ENCODE measurements at regions not wholly inside any gene's neighbourhood (a gene's known extent, or its start where the extent isn't known, plus 50 kb on each side); places are given as distances from the start of the nearest gene placed in this dataset.

DNA sequence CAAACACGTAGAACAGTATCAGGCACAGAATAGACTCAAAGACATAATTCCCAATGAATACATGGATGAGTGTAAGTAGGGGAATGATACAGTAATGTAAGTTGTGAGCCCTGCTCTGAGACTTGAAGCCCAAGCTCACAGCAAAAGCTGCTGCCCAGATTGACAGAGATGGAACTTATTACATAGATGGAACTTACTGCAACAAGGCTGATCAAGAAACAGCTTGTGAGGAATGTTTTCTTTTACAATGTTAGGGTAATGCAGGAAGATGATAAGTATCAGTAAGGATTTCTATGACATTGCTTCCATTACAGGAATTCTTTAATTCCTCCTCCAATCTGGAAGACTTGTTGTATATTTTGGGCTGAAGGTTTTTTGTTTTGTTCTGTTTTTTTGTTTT, 278.4 kb downstream of the IL15 start:
- no peaks in the 10 kb centered on the region for H3K4me1 ChIP-seq
- 88 to 96% methylated on average over 1 of the region's 1 CpG for WGBS, 2 donors
- H3K4me3 ChIP-seq = no peak overlapping the region
- H3K27ac ChIP-seq = no peak overlapping the region
- H3K9me3 ChIP-seq = no peaks in the 10 kb centered on the region
- H3K36me3 ChIP-seq = no peaks in the 10 kb centered on the region
- DNase-seq (ENCODE audit: low spot score in 2 of 2) = no peak
- TF ChIP-seq, protein P1, sequence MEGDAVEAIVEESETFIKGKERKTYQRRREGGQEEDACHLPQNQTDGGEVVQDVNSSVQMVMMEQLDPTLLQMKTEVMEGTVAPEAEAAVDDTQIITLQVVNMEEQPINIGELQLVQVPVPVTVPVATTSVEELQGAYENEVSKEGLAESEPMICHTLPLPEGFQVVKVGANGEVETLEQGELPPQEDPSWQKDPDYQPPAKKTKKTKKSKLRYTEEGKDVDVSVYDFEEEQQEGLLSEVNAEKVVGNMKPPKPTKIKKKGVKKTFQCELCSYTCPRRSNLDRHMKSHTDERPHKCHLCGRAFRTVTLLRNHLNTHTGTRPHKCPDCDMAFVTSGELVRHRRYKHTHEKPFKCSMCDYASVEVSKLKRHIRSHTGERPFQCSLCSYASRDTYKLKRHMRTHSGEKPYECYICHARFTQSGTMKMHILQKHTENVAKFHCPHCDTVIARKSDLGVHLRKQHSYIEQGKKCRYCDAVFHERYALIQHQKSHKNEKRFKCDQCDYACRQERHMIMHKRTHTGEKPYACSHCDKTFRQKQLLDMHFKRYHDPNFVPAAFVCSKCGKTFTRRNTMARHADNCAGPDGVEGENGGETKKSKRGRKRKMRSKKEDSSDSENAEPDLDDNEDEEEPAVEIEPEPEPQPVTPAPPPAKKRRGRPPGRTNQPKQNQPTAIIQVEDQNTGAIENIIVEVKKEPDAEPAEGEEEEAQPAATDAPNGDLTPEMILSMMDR (IDR thresholded peaks at IDR 0.05) = no peak
- TF ChIP-seq EP300 (IDR thresholded peaks at IDR 0.05) (no peak), POLR2A (IDR thresholded peaks at IDR 0.05) (no peak)
- no peaks in the 10 kb centered on the region for H3K27me3 ChIP-seq

DNA sequence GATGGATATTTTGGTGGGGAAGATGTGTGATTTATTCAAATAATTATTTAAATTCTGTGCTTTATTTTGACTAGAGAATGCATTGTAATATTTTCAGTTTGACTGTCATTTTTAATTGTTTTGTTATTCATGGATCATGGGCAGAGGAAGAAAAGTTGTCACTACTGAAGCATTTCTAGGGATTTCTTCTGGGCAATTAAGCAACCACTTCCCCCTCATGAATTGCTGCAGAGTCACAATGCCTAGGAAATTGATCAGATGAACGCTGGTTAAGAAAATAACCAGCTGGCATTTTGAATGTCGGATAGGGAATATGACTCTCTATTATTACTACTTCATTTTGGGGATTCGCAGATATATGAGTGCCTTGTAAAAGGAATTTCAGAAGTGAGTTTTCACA, 283.3 kb downstream of the IL15 start:
- Histone ChIP-seq H3K36me3 (no peaks in the 10 kb centered on the region), H3K4me3 (no peak overlapping the region), H3K27me3 (no peaks in the 10 kb centered on the region), H3K4me1 (no peaks in the 10 kb centered on the region), H3K27ac (no peak overlapping the region), H3K9me3 (no peaks in the 10 kb centered on the region)
- TF ChIP-seq, protein P1 (IDR thresholded peaks at IDR 0.05) = no peak
- no peak for TF ChIP-seq EP300 (IDR thresholded peaks at IDR 0.05)
- no peak for TF ChIP-seq POLR2A (IDR thresholded peaks at IDR 0.05)
- DNase-seq (ENCODE audit: low spot score in 2 of 2) = no peak
- WGBS, 2 donors = 73 to 75% methylated on average over 3 of the region's 3 CpGs

DNA sequence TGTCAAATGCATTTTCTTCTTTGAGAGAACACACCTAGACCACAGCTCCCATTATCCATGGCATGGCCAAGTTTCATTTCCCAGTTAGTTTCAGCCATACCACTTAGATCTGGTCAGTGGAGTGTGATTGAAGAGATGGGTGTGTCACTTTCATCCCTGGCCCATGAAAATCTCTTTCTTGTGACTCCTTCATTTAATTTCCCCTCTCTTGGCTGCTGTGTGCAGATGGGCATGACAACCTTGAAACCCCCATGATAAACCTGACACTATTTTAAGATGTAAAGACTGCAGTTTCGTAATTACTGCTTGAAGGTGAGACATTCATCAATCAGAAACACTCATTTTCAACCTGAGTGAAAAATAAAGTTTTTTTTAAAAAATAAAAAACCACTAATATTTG, 284.9 kb downstream of the IL15 start:
- WGBS, 2 donors = 96 to 100% methylated on average over 1 of the region's 1 CpG
- Histone ChIP-seq H3K4me3 (no peak overlapping the region), H3K27ac (no peak overlapping the region), H3K9me3 (no peaks in the 10 kb centered on the region), H3K4me1 (no peaks in the 10 kb centered on the region), H3K27me3 (no peaks in the 10 kb centered on the region), H3K36me3 (no peaks in the 10 kb centered on the region)
- TF ChIP-seq EP300 (IDR thresholded peaks at IDR 0.05) (no peak), POLR2A (IDR thresholded peaks at IDR 0.05) (no peak)
- TF ChIP-seq, protein P1 (IDR thresholded peaks at IDR 0.05) = no peak
- DNase-seq (ENCODE audit: low spot score in 2 of 2) = no peak

DNA sequence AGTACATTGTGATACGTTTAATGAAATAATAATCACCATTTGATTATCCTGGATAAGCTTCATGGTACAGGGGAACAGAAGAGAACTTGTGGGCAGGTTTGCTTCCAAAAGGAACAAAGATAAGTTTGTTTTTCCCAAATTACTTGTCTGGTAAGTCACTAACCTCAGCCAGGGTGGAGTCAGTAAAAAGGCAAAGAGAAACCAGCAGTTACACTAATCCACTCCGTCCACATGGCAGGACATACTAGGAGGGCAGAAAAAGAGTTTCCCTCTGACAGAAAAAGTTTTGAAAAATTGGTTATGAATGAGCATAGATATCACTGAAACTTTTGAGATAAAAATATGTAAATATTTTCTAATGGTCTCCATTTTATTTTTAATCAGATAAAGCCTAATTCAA, 285.9 kb downstream of the IL15 start:
- DNase-seq (ENCODE audit: low spot score in 2 of 2) = no peak
- H3K9me3 ChIP-seq = no peaks in the 10 kb centered on the region
- no peaks in the 10 kb centered on the region for H3K27me3 ChIP-seq
- H3K4me1 ChIP-seq = no peaks in the 10 kb centered on the region
- H3K4me3 ChIP-seq = no peak overlapping the region
- no peaks in the 10 kb centered on the region for H3K36me3 ChIP-seq
- 63 to 67% methylated on average over 2 of the region's 2 CpGs for WGBS, 2 donors
- no peak overlapping the region for H3K27ac ChIP-seq
- TF ChIP-seq POLR2A (IDR thresholded peaks at IDR 0.05) (no peak), EP300 (IDR thresholded peaks at IDR 0.05) (no peak)
- TF ChIP-seq, protein P1 (IDR thresholded peaks at IDR 0.05) = no peak

DNA sequence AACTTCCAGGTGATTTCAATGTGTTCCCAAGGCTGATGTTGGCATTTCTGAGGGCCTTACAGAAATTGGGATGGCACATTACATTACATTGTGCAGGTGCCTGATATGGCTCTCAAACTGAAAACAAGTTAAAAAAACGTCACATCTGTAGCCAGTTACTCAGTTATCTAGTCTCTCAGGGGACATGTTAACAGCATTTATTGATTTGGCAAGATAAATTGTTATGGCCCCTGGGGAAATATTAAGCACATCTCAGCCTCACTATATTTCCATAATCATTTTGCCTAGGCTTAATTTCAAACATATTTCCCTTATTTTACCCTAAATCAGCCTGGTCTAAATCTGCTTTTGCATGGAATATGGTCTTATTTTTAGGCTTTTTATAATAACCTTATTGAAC, 290.0 kb downstream of the IL15 start:
- no peak overlapping the region for H3K4me3 ChIP-seq
- no peaks in the 10 kb centered on the region for H3K27me3 ChIP-seq
- no peak for TF ChIP-seq EP300 (IDR thresholded peaks at IDR 0.05)
- no peak for TF ChIP-seq POLR2A (IDR thresholded peaks at IDR 0.05)
- TF ChIP-seq, protein P1 (IDR thresholded peaks at IDR 0.05) = no peak
- H3K36me3 ChIP-seq = no peaks in the 10 kb centered on the region
- 14 to 32% methylated on average over 1 of the region's 1 CpG for WGBS, 2 donors
- no peak overlapping the region for H3K27ac ChIP-seq
- no peaks in the 10 kb centered on the region for H3K4me1 ChIP-seq
- no peaks in the 10 kb centered on the region for H3K9me3 ChIP-seq
- no peak for DNase-seq (ENCODE audit: low spot score in 2 of 2)
